WTC11 (cell line): ENCODE measurements at regions not wholly inside any gene's neighbourhood (a gene's known extent, or its start where the extent isn't known, plus 50 kb on each side); places are given as distances from the start of the nearest gene placed in this dataset.

Experiments
- E2F4 ChIP-seq: sonication (generic); formaldehyde crosslinking; IDR thresholded peaks from 2 replicates; pipeline ENCODE4 v1.8.1; 2022; ENCODE audit warnings: low read depth, mild to moderate bottlenecking, moderate library complexity, missing genetic modification reagents, borderline replicate concordance
- ESRRA ChIP-seq: sonication (generic); formaldehyde crosslinking; IDR thresholded peaks from 2 replicates; pipeline ENCODE4 v1.8.1; 2022; ENCODE audit warnings: mild to moderate bottlenecking, missing genetic modification reagents, borderline replicate concordance
- GABPB1 ChIP-seq: sonication (generic); formaldehyde crosslinking; IDR thresholded peaks from 2 replicates; pipeline ENCODE4 v1.8.1; 2023; ENCODE audit warnings: mild to moderate bottlenecking, missing genetic modification reagents
- NR1H2 ChIP-seq: sonication (generic); formaldehyde crosslinking; IDR thresholded peaks from 2 replicates; pipeline ENCODE4 v1.9.0; 2021; ENCODE audit warnings: mild to moderate bottlenecking, moderate library complexity, missing genetic modification reagents
- PREB ChIP-seq: sonication (generic); formaldehyde crosslinking; IDR thresholded peaks from 2 replicates; pipeline ENCODE4 v1.8.1; 2022; ENCODE audit warnings: mild to moderate bottlenecking, missing genetic modification reagents, moderate library complexity, borderline replicate concordance
- RELA ChIP-seq: sonication (generic); formaldehyde crosslinking; IDR thresholded peaks from 2 replicates; pipeline ENCODE4 v1.8.1; 2022; ENCODE audit warnings: missing genetic modification reagents, mild to moderate bottlenecking, borderline replicate concordance
- SP1 ChIP-seq: sonication (generic); formaldehyde crosslinking; conservative IDR thresholded peaks from 2 replicates; pipeline ENCODE4 v1.8.1; 2022; ENCODE audit warnings: missing genetic modification reagents
- ZNF263 ChIP-seq: sonication (generic); formaldehyde crosslinking; IDR thresholded peaks from 2 replicates; pipeline ENCODE4 v1.8.1; 2022; ENCODE audit warnings: low read depth, mild to moderate bottlenecking, moderate library complexity, missing genetic modification reagents
- ZNF416 ChIP-seq: fragments of 250-450 bp; sonication (Bioruptor Pico); IDR thresholded peaks from 2 replicates; pipeline ENCODE4 v1.9.0; 2021; ENCODE audit warnings: mild to moderate bottlenecking, inconsistent platforms
- TF ChIP-seq, protein P1 (sequence below): fragments of 200-600 bp; IDR thresholded peaks from 2 replicates; pipeline ENCODE4 v1.8.0; 2022; ENCODE audit warnings: antibody characterized with exemption
- TF ChIP-seq, protein P2 (sequence below): sonication (generic); formaldehyde crosslinking; IDR thresholded peaks from 2 replicates; pipeline ENCODE4 v1.8.1; 2023; ENCODE audit warnings: mild to moderate bottlenecking, missing genetic modification reagents, moderate library complexity
- TF ChIP-seq, protein P3 (sequence below): sonication (generic); formaldehyde crosslinking; IDR thresholded peaks from 2 replicates; pipeline ENCODE4 v1.8.0; 2022; ENCODE audit warnings: mild to moderate bottlenecking, missing genetic modification reagents
- TF ChIP-seq, protein P4 (sequence below): fragments of 250-450 bp; sonication (Bioruptor Pico); conservative IDR thresholded peaks from 2 replicates; pipeline ENCODE4 v1.9.0; 2021; ENCODE audit warnings: mild to moderate bottlenecking

DNA sequence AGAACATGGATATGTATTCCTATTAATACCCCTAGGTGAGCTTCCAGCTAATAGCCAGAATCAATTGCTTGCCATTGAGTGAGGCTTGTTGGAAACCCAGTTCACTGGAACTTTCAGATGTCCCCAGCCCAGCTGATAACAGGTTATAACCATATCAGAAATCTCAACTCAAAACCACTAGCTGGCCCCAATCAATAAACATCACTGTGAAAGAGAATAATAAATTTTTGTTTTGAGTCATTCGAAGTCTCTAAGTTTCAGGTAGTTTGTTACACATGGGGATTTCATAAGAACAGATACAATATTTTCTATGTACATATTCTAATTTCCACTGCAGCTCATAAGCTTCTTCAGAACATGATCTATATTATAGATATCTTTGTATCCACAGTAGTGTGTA is 162.9 kb upstream of the SNX7 start:
- TF ChIP-seq, protein P1, sequence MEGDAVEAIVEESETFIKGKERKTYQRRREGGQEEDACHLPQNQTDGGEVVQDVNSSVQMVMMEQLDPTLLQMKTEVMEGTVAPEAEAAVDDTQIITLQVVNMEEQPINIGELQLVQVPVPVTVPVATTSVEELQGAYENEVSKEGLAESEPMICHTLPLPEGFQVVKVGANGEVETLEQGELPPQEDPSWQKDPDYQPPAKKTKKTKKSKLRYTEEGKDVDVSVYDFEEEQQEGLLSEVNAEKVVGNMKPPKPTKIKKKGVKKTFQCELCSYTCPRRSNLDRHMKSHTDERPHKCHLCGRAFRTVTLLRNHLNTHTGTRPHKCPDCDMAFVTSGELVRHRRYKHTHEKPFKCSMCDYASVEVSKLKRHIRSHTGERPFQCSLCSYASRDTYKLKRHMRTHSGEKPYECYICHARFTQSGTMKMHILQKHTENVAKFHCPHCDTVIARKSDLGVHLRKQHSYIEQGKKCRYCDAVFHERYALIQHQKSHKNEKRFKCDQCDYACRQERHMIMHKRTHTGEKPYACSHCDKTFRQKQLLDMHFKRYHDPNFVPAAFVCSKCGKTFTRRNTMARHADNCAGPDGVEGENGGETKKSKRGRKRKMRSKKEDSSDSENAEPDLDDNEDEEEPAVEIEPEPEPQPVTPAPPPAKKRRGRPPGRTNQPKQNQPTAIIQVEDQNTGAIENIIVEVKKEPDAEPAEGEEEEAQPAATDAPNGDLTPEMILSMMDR = no peak
- TF ChIP-seq ESRRA (CRISPR knock-in tag) (no peak), RELA (CRISPR knock-in tag) (no peak), SP1 (CRISPR knock-in tag) (no peak), GABPB1 (CRISPR knock-in tag) (no peak), ZNF263 (CRISPR knock-in tag) (no peak), PREB (no peak), NR1H2 (CRISPR knock-in tag) (no peak), ZNF416 (no peak), E2F4 (no peak)
- TF ChIP-seq, protein P2, sequence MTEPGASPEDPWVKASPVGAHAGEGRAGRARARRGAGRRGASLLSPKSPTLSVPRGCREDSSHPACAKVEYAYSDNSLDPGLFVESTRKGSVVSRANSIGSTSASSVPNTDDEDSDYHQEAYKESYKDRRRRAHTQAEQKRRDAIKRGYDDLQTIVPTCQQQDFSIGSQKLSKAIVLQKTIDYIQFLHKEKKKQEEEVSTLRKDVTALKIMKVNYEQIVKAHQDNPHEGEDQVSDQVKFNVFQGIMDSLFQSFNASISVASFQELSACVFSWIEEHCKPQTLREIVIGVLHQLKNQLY = no peak
- TF ChIP-seq, protein P3, sequence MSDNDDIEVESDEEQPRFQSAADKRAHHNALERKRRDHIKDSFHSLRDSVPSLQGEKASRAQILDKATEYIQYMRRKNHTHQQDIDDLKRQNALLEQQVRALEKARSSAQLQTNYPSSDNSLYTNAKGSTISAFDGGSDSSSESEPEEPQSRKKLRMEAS = no peak
- TF ChIP-seq, protein P4, sequence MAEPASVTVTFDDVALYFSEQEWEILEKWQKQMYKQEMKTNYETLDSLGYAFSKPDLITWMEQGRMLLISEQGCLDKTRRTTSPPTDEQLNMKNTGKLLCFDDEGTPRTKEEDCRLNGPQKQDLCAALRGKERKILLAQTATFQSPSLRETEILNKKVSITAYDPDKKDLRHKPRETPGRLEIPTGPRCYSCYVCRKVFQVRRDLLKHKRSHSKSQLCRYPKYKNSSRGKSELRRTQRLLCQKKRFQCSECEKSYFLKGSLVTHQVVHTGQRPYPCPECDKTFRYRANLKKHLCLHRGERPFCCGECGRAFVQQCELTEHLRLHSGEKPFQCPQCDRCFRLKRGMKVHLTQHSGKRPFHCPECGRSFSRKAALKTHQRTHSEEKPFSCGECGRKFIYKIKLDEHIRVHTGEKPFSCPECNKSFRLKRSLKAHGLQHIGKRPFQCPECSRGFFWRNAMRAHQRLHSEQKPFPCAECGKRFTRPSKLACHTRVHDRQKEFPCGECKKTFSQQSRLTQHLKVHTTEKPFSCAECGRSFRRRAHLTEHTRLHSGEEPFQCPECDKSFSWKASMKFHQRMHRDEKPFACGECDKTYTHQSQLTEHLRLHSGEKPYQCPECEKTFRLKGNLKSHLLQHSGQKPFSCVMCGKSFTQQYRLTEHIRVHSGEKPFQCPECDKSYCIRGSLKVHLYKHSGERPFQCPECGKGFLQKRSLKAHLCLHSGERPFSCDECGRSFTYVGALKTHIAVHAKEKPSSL = no peak
